GM13976 (cell line): ENCODE measurements at regions not wholly inside any gene's neighbourhood (a gene's known extent, or its start where the extent isn't known, plus 50 kb on each side); places are given as distances from the start of the nearest gene placed in this dataset.

Source experiments
- DNase-seq: peaks from one replicate; pipeline ENCODE4 v3.0.0; 2012; ENCODE audit warnings: low spot score
- CTCF ChIP-seq: IDR thresholded peaks from 2 replicates; pipeline ENCODE4 v1.5.1; 2012; ENCODE audit warnings: borderline replicate concordance, mild to moderate bottlenecking; ENCODE audit not compliant: insufficient read depth; ENCODE audit errors: extremely low read depth, missing control alignments, control extremely low read depth
- in situ Hi-C: fragments of 300-500 bp; cut with MboI; formaldehyde crosslinking; loops from one replicate; pipeline ENCODE4 v1.12.0; 2022; ENCODE audit warnings: low sequenced_read_pairs, mixed read lengths, inconsistent platforms; ENCODE audit not compliant: unreplicated experiment

DNA sequence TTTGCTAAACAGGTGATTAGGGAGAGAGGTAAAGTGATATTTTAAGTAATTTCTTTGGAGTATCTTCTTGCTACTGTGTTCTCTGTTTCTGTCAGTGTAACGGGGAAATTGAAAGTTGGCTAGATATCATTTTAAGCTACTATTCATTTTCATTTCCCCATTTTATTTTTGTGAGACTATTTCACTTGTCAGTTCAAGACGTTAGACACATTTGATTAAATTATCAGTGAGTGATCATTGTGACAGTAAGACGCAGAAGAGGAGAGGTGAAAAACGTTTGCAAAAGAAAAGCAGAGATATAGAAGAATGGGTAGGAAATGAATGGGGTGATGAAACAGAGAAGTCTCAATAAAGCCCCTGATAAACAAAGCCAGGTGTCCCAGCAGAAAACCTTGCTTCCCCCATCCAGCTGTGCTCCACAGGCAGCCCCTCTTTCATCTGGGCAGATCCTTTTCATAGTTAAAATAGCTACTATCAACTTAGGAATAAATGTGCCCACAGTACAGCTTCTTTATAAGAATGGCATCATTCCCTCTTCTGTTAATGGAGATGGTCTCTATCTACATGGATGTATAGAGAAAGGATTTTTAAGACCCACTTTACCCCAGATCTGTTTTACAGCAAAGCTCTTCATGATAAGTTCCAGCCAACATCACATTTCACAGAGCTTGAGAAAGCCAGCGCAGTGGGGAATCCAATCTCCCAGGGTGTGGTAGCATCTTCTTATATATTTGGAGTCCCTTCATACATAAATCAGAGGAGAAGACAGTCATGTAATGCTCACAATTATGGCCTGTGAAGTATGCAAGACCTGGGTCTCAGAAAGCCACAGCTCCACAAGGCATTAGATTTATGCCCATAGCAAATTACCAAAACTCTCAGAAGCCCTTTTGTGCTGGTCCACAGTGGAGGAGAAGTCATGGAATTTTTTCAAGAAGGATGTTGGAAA is 138.1 kb upstream of the ITGB1 start:
- in situ Hi-C loops: no loop called here
- peak; percentile 20 for DNase-seq
- TF ChIP-seq CTCF: no peak

GRCh38 chr10:33094263-33095051 is 136.4 kb upstream of the ITGB1 start:
- no peak for DNase-seq
- TF ChIP-seq CTCF: no peak
- in situ Hi-C loops: no loop called here

DNA sequence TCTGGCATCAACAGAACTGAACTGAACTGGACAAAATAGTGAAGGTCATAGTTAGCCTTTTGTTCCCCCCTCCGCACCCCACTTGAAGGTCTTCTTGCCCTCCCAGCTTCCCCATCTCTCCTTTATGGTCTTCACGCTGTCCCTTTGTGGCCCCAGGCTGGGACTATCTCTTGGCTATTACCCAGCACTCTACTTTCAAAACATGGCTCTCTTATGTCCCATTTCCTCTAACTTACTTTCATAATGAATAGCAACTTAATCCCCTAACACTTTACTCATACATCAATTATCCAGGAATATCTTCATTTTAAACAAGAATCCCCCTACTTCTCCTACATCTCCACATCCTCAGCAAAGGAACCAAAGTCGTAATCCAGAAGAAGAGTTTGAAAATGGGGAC is 135.3 kb upstream of the ITGB1 start:
- no peak for TF ChIP-seq CTCF
- DNase-seq: no peak
- in situ Hi-C loops: no loop called here

GRCh38 chr10:33092596-33092995 is 134.6 kb upstream of the ITGB1 start:
- no peak for TF ChIP-seq CTCF
- no peak for DNase-seq
- in situ Hi-C loops: no loop called here

DNA sequence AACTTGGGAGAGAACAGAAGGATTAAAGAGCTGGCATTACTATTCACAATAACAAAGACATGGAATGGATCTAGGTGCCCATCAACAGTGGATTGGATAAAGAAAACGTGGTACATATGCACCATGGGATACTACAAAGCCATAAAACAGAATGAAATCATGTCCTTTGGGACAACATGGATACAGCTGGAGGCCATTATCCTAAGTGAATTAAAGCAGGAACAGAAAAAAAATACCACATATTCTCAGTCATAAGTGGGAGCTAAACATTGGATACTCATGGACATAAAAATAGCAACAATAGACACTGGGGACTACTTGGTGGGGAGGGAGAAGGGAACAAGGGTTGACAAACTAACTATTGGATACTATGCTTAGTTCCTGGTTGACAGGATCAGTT is 133.2 kb upstream of the ITGB1 start:
- TF ChIP-seq CTCF: no peak
- DNase-seq: no peak
- in situ Hi-C loops: no loop called here

GRCh38 chr10:33088990-33089389 is 131.0 kb upstream of the ITGB1 start:
- TF ChIP-seq CTCF: no peak
- no peak for DNase-seq
- in situ Hi-C loops: no loop called here
